ENCODE measurements at regions not wholly inside any gene's neighbourhood (a gene's known extent, or its start where the extent isn't known, plus 50 kb on each side); places are given as distances from the start of the nearest gene placed in this dataset.

DNA sequence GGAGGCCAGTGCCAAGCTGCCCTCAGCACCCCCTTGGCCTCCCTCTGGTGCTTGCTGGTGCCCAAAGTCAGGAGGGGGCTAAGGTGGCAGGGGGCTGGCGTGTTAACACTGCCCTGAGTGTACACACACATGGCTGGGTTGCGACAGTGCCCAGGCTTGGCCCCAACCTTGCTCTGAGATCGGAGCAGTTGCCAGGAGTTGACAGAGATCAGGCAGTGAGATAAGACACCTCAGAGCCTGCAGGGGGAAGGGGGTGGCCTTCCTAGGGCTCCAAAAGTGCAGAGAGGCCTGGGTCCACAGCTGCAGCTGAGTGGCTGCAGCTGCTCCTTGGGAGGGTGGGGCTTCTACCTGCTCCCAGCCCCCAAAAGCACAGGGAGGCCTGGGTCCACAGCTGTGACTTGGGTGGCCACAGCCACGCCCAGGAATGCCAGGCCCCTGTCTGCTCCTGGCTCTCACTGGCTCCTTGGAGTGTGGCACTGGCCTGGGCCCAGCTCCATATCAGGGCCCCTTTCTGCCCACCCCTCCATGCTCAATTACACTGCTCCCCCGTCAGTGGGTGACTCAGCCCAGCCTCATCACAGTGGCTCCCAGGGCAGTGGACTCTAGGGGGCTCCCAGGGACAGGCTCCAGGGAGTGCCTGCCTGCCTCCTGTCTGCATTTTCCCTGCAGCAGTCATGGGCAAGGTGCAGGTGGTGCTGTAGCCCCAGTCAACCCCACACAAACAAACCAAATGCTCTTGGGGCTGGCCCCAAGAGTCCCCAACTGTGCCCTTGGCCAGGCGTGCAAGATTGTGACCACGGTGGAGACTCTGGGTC is 56.4 kb upstream of the C15orf39 start:
- no peaks in the 10 kb centered on the region for H3K9me3 ChIP-seq
- H3K27me3 ChIP-seq: no peaks in the 10 kb centered on the region
- intact Hi-C loops (cut with DNase I): no loop called here

DNA sequence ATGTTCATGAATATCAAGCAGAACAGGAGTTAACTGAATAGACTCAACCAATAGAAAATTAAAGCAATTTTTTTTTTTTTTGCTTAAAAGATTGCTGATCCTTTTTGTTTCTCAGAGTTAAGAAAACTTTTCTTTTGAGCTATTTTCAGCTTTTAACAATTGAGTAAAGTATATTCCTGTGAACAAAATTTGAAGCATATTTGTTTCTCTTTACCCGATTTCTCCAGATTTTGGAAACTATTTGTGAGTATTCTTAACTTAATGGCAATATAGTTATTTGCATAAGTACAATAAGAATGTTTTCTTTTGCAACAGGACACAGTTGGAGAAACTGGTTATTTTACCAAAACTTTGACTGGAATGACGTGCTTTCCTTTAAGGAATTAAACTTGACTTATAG is 53.4 kb upstream of the C15orf39 start:
- TF ChIP-seq, protein P1, sequence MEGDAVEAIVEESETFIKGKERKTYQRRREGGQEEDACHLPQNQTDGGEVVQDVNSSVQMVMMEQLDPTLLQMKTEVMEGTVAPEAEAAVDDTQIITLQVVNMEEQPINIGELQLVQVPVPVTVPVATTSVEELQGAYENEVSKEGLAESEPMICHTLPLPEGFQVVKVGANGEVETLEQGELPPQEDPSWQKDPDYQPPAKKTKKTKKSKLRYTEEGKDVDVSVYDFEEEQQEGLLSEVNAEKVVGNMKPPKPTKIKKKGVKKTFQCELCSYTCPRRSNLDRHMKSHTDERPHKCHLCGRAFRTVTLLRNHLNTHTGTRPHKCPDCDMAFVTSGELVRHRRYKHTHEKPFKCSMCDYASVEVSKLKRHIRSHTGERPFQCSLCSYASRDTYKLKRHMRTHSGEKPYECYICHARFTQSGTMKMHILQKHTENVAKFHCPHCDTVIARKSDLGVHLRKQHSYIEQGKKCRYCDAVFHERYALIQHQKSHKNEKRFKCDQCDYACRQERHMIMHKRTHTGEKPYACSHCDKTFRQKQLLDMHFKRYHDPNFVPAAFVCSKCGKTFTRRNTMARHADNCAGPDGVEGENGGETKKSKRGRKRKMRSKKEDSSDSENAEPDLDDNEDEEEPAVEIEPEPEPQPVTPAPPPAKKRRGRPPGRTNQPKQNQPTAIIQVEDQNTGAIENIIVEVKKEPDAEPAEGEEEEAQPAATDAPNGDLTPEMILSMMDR (IDR thresholded peaks at IDR 0.05): no peak
- no peaks in the 10 kb centered on the region for H3K4me1 ChIP-seq
- no peak overlapping the region for H3K4me3 ChIP-seq
- no peaks in the 10 kb centered on the region for H3K36me3 ChIP-seq
- no peaks in the 10 kb centered on the region for H3K27me3 ChIP-seq
- H3K9ac ChIP-seq (ENCODE audit: low read depth in 2 of 2, low read length in 2 of 2): no peak overlapping the region
- intact Hi-C loops (cut with DNase I): no loop called here
- DNase-seq: no peak
- H3K9me3 ChIP-seq: no peaks in the 10 kb centered on the region
- no peak overlapping the region for H3K27ac ChIP-seq

More for the DNA sequence above, 56.4 kb upstream of the C15orf39 start:
- TF ChIP-seq, protein P1 (IDR thresholded peaks at IDR 0.05): no peak
- no peak overlapping the region for H3K9ac ChIP-seq (ENCODE audit: low read depth in 2 of 2, low read length in 2 of 2)
- no peak overlapping the region for H3K4me3 ChIP-seq
- no peaks in the 10 kb centered on the region for H3K4me1 ChIP-seq
- no peaks in the 10 kb centered on the region for H3K36me3 ChIP-seq
- H3K27ac ChIP-seq: no peak overlapping the region
- DNase-seq: no peak

DNA sequence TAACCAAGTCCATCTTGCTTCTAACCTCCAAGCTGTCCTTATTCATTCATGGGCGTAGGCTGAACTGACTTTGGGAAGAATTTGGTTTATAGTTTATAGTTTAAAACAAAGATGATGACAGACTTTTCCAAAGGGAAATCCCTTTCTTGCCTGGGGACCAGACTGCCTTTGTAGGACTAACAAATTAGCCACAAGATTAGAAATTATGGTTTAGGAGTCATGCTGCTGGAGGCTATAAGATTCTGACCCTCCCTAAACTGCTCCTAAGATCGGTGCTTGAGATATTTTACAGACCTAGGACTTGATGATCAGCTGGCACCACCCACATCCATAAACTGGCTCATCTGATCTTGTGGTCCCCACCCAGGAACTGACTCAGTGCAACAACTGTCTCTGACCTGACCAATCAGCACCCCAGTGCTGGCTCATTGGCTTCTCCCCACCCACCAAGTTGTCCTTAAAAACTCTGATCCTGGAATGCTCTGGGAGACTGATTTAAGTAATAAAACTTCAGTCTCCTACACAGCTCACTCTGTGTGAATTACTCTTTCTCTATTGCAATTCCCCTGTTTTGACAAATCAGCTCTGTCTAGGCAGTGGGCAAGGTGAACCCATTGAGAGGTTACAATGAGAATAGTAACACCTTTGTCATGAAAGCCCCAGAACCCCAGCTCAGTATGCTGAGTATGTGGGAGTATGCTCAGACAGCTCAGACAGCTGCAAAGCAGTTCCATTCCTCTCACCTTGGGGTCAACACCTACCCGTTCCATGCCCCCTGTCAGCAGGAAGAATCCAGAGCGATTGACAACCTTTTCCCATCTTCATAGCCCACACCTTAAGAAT is 51.6 kb upstream of the C15orf39 start:
- DNase-seq: no peak
- no peaks in the 10 kb centered on the region for H3K27me3 ChIP-seq
- intact Hi-C loops (cut with DNase I): no loop called here
- no peaks in the 10 kb centered on the region for H3K4me1 ChIP-seq
- H3K4me3 ChIP-seq: no peak overlapping the region
- H3K9ac ChIP-seq (ENCODE audit: low read depth in 2 of 2, low read length in 2 of 2): no peak overlapping the region
- no peaks in the 10 kb centered on the region for H3K9me3 ChIP-seq
- H3K36me3 ChIP-seq: no peaks in the 10 kb centered on the region
- no peak overlapping the region for H3K27ac ChIP-seq
- TF ChIP-seq, protein P1 (IDR thresholded peaks at IDR 0.05): no peak

DNA sequence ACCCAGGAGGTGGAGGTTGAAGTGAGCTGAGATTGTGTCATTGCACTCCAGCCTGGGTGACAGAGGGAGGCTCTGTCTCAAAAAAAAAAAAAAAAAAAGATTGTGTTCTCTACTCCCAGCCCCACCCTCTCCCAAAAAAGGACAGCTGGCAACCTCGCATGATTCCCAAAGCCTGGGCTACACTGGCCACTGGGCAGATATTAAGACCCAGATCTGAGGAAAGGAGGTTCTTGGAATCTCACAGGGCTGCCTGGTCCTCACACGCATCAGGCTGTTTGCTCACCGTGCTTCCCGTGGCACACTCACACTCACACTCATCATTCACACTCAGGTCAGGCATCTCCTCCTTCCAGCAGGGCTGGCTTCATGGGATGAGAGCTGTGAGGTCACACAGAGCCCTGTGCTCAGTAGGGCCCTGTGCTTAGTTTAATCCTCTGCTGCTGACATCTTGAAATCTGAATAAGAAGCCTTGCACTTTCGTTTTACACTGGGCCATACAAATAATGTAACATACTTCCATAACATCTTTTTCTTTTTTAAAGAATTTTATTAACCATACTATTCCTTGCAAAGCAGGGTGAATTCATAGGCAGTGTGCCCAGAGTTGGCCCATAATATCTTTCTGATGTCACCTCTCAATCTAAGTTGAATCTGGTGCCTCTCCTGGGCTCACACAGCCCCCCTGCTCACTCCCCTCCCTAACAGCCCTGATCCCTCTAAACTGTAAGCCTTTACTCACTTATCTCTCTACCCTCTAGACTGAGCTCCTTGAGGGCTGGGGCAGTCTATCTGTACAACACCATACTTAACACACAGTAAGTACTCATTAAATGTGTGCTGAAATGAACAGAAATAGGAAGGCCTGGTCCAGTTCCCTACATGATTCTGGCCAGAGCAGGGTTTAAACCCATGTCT is 50.2 kb upstream of the C15orf39 start:
- intact Hi-C loops (cut with DNase I): no loop called here
- TF ChIP-seq, protein P1 (IDR thresholded peaks at IDR 0.05): no peak
- H3K4me1 ChIP-seq: no peaks in the 10 kb centered on the region
- no peaks in the 10 kb centered on the region for H3K9me3 ChIP-seq
- no peak overlapping the region for H3K27ac ChIP-seq
- no peak for DNase-seq
- no peak overlapping the region for H3K9ac ChIP-seq (ENCODE audit: low read depth in 2 of 2, low read length in 2 of 2)
- H3K27me3 ChIP-seq: no peaks in the 10 kb centered on the region
- no peaks in the 10 kb centered on the region for H3K36me3 ChIP-seq
- no peak overlapping the region for H3K4me3 ChIP-seq
